ENCODE measurements at regions not wholly inside any gene's neighbourhood (a gene's known extent, or its start where the extent isn't known, plus 50 kb on each side); places are given as distances from the start of the nearest gene placed in this dataset.

GRCh38 chr3:103796068-103796467, 1361.3 kb downstream of the ZPLD1 start:
- Histone ChIP-seq H3K4me3 (no peak overlapping the region), H3K4me2 (no peak overlapping the region), H3K9me3 (no peaks in the 10 kb centered on the region; the same call in 2 of the 3 replicates), H3K27ac (no peak overlapping the region), H3K4me1 (no peaks in the 10 kb centered on the region)
- ChIA-PET POLR2A (no interaction called here), CTCF (no interaction called here)
- TF ChIP-seq, protein P1, sequence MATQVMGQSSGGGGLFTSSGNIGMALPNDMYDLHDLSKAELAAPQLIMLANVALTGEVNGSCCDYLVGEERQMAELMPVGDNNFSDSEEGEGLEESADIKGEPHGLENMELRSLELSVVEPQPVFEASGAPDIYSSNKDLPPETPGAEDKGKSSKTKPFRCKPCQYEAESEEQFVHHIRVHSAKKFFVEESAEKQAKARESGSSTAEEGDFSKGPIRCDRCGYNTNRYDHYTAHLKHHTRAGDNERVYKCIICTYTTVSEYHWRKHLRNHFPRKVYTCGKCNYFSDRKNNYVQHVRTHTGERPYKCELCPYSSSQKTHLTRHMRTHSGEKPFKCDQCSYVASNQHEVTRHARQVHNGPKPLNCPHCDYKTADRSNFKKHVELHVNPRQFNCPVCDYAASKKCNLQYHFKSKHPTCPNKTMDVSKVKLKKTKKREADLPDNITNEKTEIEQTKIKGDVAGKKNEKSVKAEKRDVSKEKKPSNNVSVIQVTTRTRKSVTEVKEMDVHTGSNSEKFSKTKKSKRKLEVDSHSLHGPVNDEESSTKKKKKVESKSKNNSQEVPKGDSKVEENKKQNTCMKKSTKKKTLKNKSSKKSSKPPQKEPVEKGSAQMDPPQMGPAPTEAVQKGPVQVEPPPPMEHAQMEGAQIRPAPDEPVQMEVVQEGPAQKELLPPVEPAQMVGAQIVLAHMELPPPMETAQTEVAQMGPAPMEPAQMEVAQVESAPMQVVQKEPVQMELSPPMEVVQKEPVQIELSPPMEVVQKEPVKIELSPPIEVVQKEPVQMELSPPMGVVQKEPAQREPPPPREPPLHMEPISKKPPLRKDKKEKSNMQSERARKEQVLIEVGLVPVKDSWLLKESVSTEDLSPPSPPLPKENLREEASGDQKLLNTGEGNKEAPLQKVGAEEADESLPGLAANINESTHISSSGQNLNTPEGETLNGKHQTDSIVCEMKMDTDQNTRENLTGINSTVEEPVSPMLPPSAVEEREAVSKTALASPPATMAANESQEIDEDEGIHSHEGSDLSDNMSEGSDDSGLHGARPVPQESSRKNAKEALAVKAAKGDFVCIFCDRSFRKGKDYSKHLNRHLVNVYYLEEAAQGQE (IDR thresholded peaks at IDR 0.05), result no peak
- no peak for TF ChIP-seq TP53 (CRISPR knock-in tag; IDR thresholded peaks at IDR 0.05)
- TF ChIP-seq RCOR1 (IDR thresholded peaks at IDR 0.05; ENCODE audit: low read depth, low read length), result no peak
- TF ChIP-seq SREBF2 (IDR thresholded peaks at IDR 0.05), result no peak
- no peak for TF ChIP-seq JUN (IDR thresholded peaks at IDR 0.05)
- TF ChIP-seq FOSB (CRISPR knock-in tag; IDR thresholded peaks at IDR 0.05), result no peak
- no peak for TF ChIP-seq PHF8 (IDR thresholded peaks at IDR 0.05; ENCODE audit: borderline replicate concordance, low read depth)
- no peak for TF ChIP-seq FOXS1 (CRISPR knock-in tag; IDR thresholded peaks at IDR 0.05)
- TF ChIP-seq SMC3 (IDR thresholded peaks at IDR 0.05), result no peak
- no peak for TF ChIP-seq HOXA7 (CRISPR knock-in tag; IDR thresholded peaks at IDR 0.05)
- no peak for TF ChIP-seq CHD2 (IDR thresholded peaks at IDR 0.05; ENCODE audit: low read length, partially characterized antibody)
- no peak for TF ChIP-seq KDM5A (IDR thresholded peaks at IDR 0.05)
- no peak for TF ChIP-seq EP300 (IDR thresholded peaks at IDR 0.05)
- TF ChIP-seq RAD21 (conservative IDR thresholded peaks at IDR 0.05 in 1 of 2, IDR thresholded peaks at IDR 0.05 in 1 of 2), result no peak
- TF ChIP-seq CBX8 (IDR thresholded peaks at IDR 0.05), result no peak
- no peak for TF ChIP-seq RFX5 (IDR thresholded peaks at IDR 0.05)
- no peak for DNase-seq (ENCODE audit: low read depth in 1 of 2, low spot score in 1 of 2)
- no peak for FAIRE-seq
- no peak for ATAC-seq
- WGBS (ENCODE audit: missing lambda C conversion rate), result 10% methylated on average over 3 of the region's 3 CpGs

DNA sequence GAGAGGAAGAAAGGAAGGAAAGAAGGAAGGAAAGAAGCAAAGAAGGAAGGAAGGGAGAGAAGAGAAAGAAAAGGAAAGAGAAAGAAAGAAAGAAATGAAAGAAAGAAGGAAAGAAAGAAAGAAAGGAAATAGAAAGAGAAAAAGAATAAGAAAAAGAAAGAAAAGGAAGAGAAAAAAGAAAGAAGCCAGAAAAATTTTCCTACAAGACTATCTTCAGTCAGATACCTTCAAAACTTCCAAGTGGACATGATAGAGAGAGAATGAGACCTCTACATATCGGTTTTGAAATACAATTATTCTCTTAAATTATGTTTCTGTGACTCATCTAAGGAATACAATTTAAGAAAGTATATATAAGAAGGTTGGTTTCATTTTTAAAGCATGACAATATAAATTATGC, 1369.0 kb downstream of the ZPLD1 start:
- 4% methylated on average over 1 of the region's 1 CpG for WGBS (ENCODE audit: missing lambda C conversion rate)
- no peak for TF ChIP-seq ZSCAN20 (CRISPR knock-in tag; IDR thresholded peaks at IDR 0.05)
- TF ChIP-seq RNF2 (IDR thresholded peaks at IDR 0.05; ENCODE audit: borderline replicate concordance, low read depth), result no peak
- no peak for TF ChIP-seq EP300 (IDR thresholded peaks at IDR 0.05)
- TF ChIP-seq NPAS2 (CRISPR knock-in tag; IDR thresholded peaks at IDR 0.05; ENCODE audit: borderline replicate concordance), result no peak
- no peak for TF ChIP-seq HOXA7 (CRISPR knock-in tag; IDR thresholded peaks at IDR 0.05)
- no peak for TF ChIP-seq HEYL (CRISPR knock-in tag; IDR thresholded peaks at IDR 0.05)
- TF ChIP-seq MAZ (IDR thresholded peaks at IDR 0.05; ENCODE audit: borderline replicate concordance, low read depth, low read length), result no peak
- no peak for TF ChIP-seq HMGXB4 (CRISPR knock-in tag; IDR thresholded peaks at IDR 0.05; ENCODE audit: borderline replicate concordance)
- no peak for TF ChIP-seq HOXB13 (CRISPR knock-in tag; IDR thresholded peaks at IDR 0.05; ENCODE audit: low read depth)
- no peak for TF ChIP-seq MAX (IDR thresholded peaks at IDR 0.05)
- TF ChIP-seq KDM1A (IDR thresholded peaks at IDR 0.05; ENCODE audit: low read depth), result no peak
- TF ChIP-seq CHD4 (IDR thresholded peaks at IDR 0.05; ENCODE audit: borderline replicate concordance), result no peak
- TF ChIP-seq CBX8 (IDR thresholded peaks at IDR 0.05), result no peak
- H3K4me1 ChIP-seq, result no peaks in the 10 kb centered on the region
- CTCF ChIA-PET, result no interaction called here
- peaks cover 10% of the 10 kb centered on the region; the same call in 1 of the 3 replicates for H3K9me3 ChIP-seq
- no peak overlapping the region for H3K27ac ChIP-seq
- FAIRE-seq, result no peak
- no peak overlapping the region for H3K4me3 ChIP-seq
- POLR2A ChIA-PET, result no interaction called here
- DNase-seq (ENCODE audit: low read depth in 1 of 2, low spot score in 1 of 2), result no peak
- H3K4me2 ChIP-seq, result no peak overlapping the region
- ATAC-seq, result no peak

Data from A549 (cell line).